HG03354 (cell line): ENCODE measurements at regions not wholly inside any gene's neighbourhood (a gene's known extent, or its start where the extent isn't known, plus 50 kb on each side); places are given as distances from the start of the nearest gene placed in this dataset.
"Not testable (repeated sequence)": the region's sequence is repeated elsewhere in the genome, so short reads cannot be mapped to it uniquely, and the experiment has no call there.

Source experiments
- ATAC-seq: cut with Tn5 transposase; IDR thresholded peaks from one replicate; pipeline ENCODE4 v1.9.1; 2021; ENCODE audit warnings: mild to moderate bottlenecking; ENCODE audit not compliant: unreplicated experiment, poor library complexity, severe bottlenecking

DNA sequence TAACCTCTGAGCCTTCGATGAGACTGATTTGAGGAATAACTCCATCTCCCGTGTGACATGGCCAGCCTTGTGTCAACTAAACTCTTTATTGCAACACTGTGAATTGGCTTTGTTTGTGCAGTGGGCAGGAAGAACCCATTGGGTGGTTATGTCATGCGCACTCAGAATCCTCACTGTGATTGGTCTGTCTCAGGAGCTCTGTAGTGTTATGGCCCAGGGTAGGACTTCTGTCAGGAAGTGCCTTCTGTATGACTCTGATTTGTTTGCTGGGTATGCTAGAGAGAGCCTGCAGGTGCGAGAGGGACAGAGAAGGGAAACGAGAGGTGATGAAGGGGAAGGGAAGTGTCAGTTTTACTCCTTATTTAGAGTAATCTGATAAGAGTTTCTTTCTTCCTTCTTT, 71.5 kb upstream of the DCD start:
- ATAC-seq: no peak

DNA sequence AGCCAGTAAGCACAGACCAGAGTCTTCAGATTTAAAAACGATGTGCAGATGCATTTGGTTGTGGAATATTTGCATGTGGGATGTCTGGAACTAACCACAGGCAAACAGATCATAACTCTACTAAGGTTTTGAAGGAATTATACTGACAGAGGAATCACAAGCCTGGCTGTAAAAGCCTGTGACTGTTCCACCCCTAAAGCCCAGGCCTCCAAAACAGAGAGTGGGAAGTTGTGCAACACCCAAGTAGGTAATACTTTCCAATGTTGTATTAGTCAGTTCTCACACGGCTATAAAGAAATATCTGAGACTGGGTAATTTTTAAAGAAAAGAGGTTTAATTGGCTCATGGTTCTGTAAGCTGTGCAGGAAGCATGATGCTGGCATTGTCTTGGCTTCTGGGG, 68.1 kb upstream of the DCD start:
- ATAC-seq: no peak

DNA sequence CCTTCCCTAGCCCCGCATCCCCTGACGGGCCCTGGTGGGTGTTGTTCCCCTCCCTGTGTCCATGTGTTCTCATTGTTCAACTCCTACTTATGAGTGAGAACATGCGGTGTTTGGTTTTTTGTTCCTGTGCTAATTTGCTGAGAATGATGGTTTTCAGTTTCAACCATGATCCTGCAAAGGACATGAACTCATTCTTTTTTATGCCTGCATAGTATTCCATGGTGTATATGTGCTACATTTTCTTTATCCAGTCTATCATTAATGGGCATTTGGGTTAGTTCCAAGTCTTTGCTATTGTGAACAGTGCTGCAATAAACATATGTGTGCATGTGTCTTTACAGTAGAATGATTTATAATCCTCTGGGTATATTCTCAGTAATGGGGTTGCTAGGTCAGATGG, 65.7 kb upstream of the DCD start:
- ATAC-seq: not testable (repeated sequence)

DNA sequence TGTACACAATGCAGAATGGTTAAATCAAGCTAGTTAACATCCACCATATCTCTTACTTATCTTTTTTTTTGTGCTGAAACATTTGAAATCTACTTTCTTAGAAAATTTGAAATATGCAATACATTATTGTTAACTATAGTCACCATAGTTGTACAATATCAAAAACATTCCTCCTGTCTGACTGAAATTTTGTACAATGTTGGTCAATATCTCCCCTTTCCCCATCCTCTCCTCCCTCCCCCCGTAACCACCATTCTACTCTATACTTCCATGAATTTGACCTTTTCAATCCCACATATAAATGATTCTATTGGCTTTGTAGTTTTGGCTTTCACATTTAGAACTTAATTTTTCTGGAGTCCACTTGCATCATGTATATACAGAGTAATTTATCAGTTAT, 63.5 kb upstream of the DCD start:
- no peak for ATAC-seq

DNA sequence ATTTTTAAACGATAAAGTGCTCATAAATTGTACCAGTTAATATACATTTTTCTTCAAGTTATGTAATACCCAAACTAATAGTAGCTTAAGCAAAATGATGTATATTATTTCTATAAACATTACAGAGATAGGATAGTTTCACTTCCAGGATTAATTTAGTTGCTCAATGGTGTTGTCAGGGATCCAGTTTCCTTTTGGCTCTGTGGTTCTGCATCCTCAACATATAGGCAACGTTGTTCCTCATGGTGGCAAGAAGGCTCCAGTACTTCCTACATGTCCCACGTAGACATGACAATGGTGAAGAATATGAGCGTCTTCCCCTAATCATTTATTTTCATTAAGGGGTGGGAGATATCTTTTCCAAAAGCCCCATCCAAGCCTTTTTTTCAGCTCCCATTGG, 60.7 kb upstream of the DCD start:
- no peak for ATAC-seq

DNA sequence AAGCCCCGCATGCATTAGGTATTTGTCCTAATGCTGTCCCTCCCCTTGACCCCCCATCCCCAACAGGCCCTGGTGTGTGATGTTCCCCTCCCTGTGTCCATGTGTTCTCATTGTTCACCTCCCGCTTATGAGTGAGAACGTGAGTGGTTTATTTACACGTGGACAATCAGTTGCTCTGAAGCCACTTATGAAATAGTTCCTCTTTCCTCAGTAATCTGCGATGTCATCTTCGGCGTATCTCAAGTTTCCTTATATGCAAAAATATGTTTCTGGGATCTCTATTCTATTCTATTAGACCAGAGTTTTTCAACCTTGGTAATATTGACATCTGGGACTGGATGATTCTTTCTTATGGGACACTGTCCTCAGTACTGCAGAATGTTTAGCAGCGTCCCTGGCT, 56.0 kb upstream of the DCD start:
- ATAC-seq: no peak

DNA sequence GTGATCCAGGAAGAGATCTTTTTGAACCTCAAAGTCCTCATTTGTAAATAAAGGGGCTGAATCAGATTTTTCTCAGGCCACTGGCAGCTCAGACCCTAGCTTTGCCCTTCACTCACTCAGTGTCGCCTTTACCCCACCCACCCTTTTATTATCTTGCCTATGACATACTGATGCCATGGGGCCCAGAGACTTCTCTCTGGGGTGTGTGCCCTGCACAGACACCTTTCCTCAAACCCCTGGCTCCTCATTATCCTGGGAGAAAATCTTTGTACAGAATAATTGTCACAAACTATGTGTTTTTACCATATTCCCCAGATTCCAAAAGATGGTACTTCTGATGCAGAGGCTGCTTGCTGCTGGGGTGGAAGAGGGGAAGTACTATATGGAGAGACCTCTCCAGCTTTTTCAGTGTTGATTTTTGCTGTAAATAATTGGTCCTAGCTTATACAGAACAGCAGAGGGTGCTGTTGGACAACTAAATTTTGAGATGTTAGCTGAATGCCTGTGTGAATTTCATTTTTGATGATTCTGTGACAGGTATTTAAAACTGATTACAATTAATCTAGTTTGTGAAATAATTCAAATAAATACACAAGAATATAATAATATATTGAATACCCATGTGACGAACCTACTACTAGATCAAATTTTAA, 53.9 kb upstream of the DCD start:
- peak; percentile 74 for ATAC-seq

DNA sequence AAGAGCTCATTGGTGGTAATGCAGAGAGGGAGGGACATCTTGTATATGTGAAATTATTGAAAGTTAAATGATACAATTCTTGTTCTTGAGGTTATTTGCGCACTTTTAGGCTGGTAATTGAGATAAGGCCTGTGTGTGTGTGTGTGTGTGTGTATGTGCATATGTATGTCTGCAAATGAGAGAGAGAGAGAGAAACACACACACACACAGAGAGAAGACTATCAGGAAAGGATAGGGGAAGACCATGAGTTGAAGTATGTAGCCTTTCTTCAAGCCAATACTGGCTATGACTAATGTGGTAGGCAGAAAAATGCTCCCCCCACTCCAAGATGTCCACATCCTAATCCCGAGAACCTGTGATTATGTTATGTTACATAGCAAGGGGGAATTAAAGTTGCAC, 52.7 kb upstream of the DCD start:
- ATAC-seq: no peak

DNA sequence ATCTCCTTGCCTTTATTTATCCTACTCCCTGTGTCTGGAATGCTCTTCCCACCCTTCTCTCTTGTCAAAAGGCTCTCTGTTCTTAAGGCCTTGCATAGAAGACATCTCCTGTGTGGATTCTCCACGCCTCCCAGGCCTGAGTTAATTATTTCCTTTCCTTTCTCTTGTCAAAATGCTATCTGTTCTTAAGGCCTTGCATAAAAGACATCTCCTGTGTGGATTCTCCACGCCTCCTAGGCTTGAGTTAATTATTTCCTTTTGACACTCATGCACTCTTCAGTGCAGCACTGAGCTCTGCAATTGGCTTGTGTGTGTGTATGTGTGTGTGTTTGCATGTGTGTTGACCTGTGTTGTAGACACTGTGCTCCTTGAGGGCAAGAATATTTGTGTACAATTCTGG, 52.1 kb upstream of the DCD start:
- ATAC-seq: no peak
